Urinary bladder (tissue), 3 donors: ENCODE measurements at regions not wholly inside any gene's neighbourhood (a gene's known extent, or its start where the extent isn't known, plus 50 kb on each side); places are given as distances from the start of the nearest gene placed in this dataset.
A peak's percentile ranks its signal among the peaks of the same experiment; 100 is the strongest.
"Not testable (repeated sequence)": the region's sequence is repeated elsewhere in the genome, so short reads cannot be mapped to it uniquely, and the experiment has no call there.

Source experiments
- DNase-seq: peaks from one replicate; pipeline ENCODE4 v3.0.0-alpha.2; 2015; ENCODE audit errors: extremely low spot score
- H3K27ac ChIP-seq: one replicate; pipeline ENCODE4 v1.5.1; 2013; ENCODE audit warnings: low read depth, mild to moderate bottlenecking, moderate library complexity
- H3K36me3 ChIP-seq: one replicate; pipeline ENCODE4 v1.6.1; 2013; ENCODE audit warnings: mild to moderate bottlenecking, moderate library complexity; ENCODE audit not compliant: insufficient read depth
- H3K4me1 ChIP-seq: one replicate; pipeline ENCODE4 v1.6.1; 2013; ENCODE audit warnings: mild to moderate bottlenecking, moderate library complexity; ENCODE audit not compliant: insufficient read depth
- H3K4me3 ChIP-seq: one replicate; pipeline ENCODE4 v1.5.1; 2013; ENCODE audit warnings: low read depth, low read length
- WGBS: extraction: QIAGEN DNeasy Blood & Tissue Kit; methylation state at CpG from one replicate; pipeline ENCODE4 v1.1.7; 2013; 5-methylcytosine and 5-hydroxymethylcytosine counted together
- donor health status: healthy with polysubstance abuse.
- donor health status: healthy.

- Histone ChIP-seq H3K27ac (no peak overlapping the region), H3K36me3 (no peaks in the 10 kb centered on the region), H3K4me3 (no peak overlapping the region), H3K4me1 (no peaks in the 10 kb centered on the region)
- WGBS, result 90% methylated on average over 4 of the region's 4 CpGs
- no peak for DNase-seq
These were observed 625.0 kb upstream of the MIS18BP1 start for GRCh38 chr14:45877981-45878380.

- Histone ChIP-seq H3K36me3 (no peaks in the 10 kb centered on the region), H3K4me3 (no peak overlapping the region), H3K4me1 (no peaks in the 10 kb centered on the region), H3K27ac (no peak overlapping the region)
- DNase-seq, result no peak
- 89% methylated on average over 2 of the region's 2 CpGs for WGBS
These were observed 615.9 kb upstream of the MIS18BP1 start for GRCh38 chr14:45868863-45869262.

GRCh38 chr14:45868377-45868776, 615.4 kb upstream of the MIS18BP1 start:
- 30% methylated on average over 2 of the region's 2 CpGs for WGBS
- no peaks in the 10 kb centered on the region for H3K4me1 ChIP-seq
- no peak overlapping the region for H3K27ac ChIP-seq
- DNase-seq, result no peak
- H3K36me3 ChIP-seq, result no peaks in the 10 kb centered on the region
- no peak overlapping the region for H3K4me3 ChIP-seq

GRCh38 chr14:45867046-45867894, 614.3 kb upstream of the MIS18BP1 start:
- H3K27ac ChIP-seq, result no peak overlapping the region
- H3K4me3 ChIP-seq, result no peak overlapping the region
- DNase-seq, result no peak
- WGBS, result 79% methylated on average over 3 of the region's 3 CpGs
- no peaks in the 10 kb centered on the region for H3K4me1 ChIP-seq
- no peaks in the 10 kb centered on the region for H3K36me3 ChIP-seq

GRCh38 chr14:45838597-45838996, 585.6 kb upstream of the MIS18BP1 start:
- Histone ChIP-seq H3K36me3 (no peaks in the 10 kb centered on the region), H3K4me3 (no peak overlapping the region), H3K27ac (no peak overlapping the region), H3K4me1 (no peaks in the 10 kb centered on the region)
- 46% methylated on average over 2 of the region's 2 CpGs for WGBS
- DNase-seq, result no peak

GRCh38 chr14:45819107-45819506, 566.1 kb upstream of the MIS18BP1 start:
- WGBS, result 96% methylated on average over 2 of the region's 2 CpGs
- no peak for DNase-seq
- Histone ChIP-seq H3K4me1 (no peaks in the 10 kb centered on the region), H3K4me3 (no peak overlapping the region), H3K27ac (no peak overlapping the region), H3K36me3 (no peaks in the 10 kb centered on the region)

- DNase-seq, result no peak
- Histone ChIP-seq H3K36me3 (no peaks in the 10 kb centered on the region), H3K27ac (no peak overlapping the region), H3K4me1 (no peaks in the 10 kb centered on the region), H3K4me3 (no peak overlapping the region)
- WGBS, result 85% methylated on average over 2 of the region's 2 CpGs
These were observed 558.2 kb upstream of the MIS18BP1 start for GRCh38 chr14:45811155-45811554.

- Histone ChIP-seq H3K36me3 (no peaks in the 10 kb centered on the region), H3K27ac (no peak overlapping the region), H3K4me1 (no peaks in the 10 kb centered on the region), H3K4me3 (no peak overlapping the region)
- peak; percentile 40 for DNase-seq
- WGBS, result 21% methylated on average over 3 of the region's 3 CpGs
These were observed 557.3 kb upstream of the MIS18BP1 start for GRCh38 chr14:45810152-45810872.

GRCh38 chr14:45807178-45807899, 554.3 kb upstream of the MIS18BP1 start:
- WGBS, result 46% methylated on average over 5 of the region's 5 CpGs
- no peak overlapping the region for H3K27ac ChIP-seq
- H3K4me3 ChIP-seq, result no peak overlapping the region
- H3K36me3 ChIP-seq, result no peaks in the 10 kb centered on the region
- no peaks in the 10 kb centered on the region for H3K4me1 ChIP-seq
- no peak for DNase-seq

GRCh38 chr14:45799511-45799910, 546.5 kb upstream of the MIS18BP1 start:
- DNase-seq, result no peak
- H3K4me3 ChIP-seq, result no peak overlapping the region
- H3K27ac ChIP-seq, result no peak overlapping the region
- peaks cover 1% of the 10 kb centered on the region for H3K36me3 ChIP-seq
- 92% methylated on average over 2 of the region's 2 CpGs for WGBS
- no peaks in the 10 kb centered on the region for H3K4me1 ChIP-seq

- WGBS, result 84% methylated on average over 3 of the region's 3 CpGs
- no peak for DNase-seq
- no peak overlapping the region for H3K27ac ChIP-seq
- no peak overlapping the region for H3K4me3 ChIP-seq
- H3K36me3 ChIP-seq, result peaks cover 1% of the 10 kb centered on the region
- H3K4me1 ChIP-seq, result no peaks in the 10 kb centered on the region
These were observed 545.7 kb upstream of the MIS18BP1 start for GRCh38 chr14:45798659-45799058.

GRCh38 chr14:45796006-45796405, 543.0 kb upstream of the MIS18BP1 start:
- not testable (repeated sequence) for H3K36me3 ChIP-seq, DNase-seq, H3K4me1 ChIP-seq, H3K4me3 ChIP-seq, H3K27ac ChIP-seq
- WGBS, result 84% methylated on average over 8 of the region's 8 CpGs

GRCh38 chr14:45793081-45793480, 540.1 kb upstream of the MIS18BP1 start:
- DNase-seq, result peak; percentile 17
- Histone ChIP-seq H3K4me3 (no peak overlapping the region), H3K27ac (no peak overlapping the region), H3K36me3 (no peaks in the 10 kb centered on the region), H3K4me1 (no peaks in the 10 kb centered on the region)
- WGBS, result 83% methylated on average over 4 of the region's 4 CpGs

- no peak for DNase-seq
- H3K4me1 ChIP-seq, result no peaks in the 10 kb centered on the region
- 71% methylated on average over 1 of the region's 1 CpG for WGBS
- no peak overlapping the region for H3K4me3 ChIP-seq
- no peaks in the 10 kb centered on the region for H3K36me3 ChIP-seq
- H3K27ac ChIP-seq, result no peak overlapping the region
These were observed 537.3 kb upstream of the MIS18BP1 start for GRCh38 chr14:45790293-45790692.
